ENCODE measurements at regions not wholly inside any gene's neighbourhood (a gene's known extent, or its start where the extent isn't known, plus 50 kb on each side); places are given as distances from the start of the nearest gene placed in this dataset.

- Mint-ChIP-seq H3K27ac (no peak overlapping the region), H3K9me3 (peaks cover 71% of the 10 kb centered on the region), H3K27me3 (ENCODE audit: low read depth) (peaks cover 6% of the 10 kb centered on the region; the same call in 1 of the 2 replicates), H3K4me3 (no peak overlapping the region), H3K36me3 (peaks cover 47% of the 10 kb centered on the region), H3K4me1 (no peaks in the 10 kb centered on the region)
- no peak for DNase-seq (ENCODE audit: low spot score)
- ChIA-PET POLR2A (no interaction called here), CTCF (no interaction called here)
- TF ChIP-seq NFYB (CRISPR knock-in tag; conservative IDR thresholded peaks at IDR 0.05; ENCODE audit: low read depth), result no peak
- no peak for TF ChIP-seq NR1H2 (CRISPR knock-in tag; IDR thresholded peaks at IDR 0.05)
- TF ChIP-seq TP53 (CRISPR knock-in tag; IDR thresholded peaks at IDR 0.05), result no peak
- no peak for TF ChIP-seq JAZF1 (CRISPR knock-in tag; IDR thresholded peaks at IDR 0.05)
- no peak for TF ChIP-seq CREM (CRISPR knock-in tag; IDR thresholded peaks at IDR 0.05)
- no peak for TF ChIP-seq ZNF416 (CRISPR knock-in tag; IDR thresholded peaks at IDR 0.05)
- no peak for TF ChIP-seq RELA (CRISPR knock-in tag; IDR thresholded peaks at IDR 0.05; ENCODE audit: borderline replicate concordance)
- no peak for TF ChIP-seq TEAD1 (CRISPR knock-in tag; IDR thresholded peaks at IDR 0.05)
- no peak for TF ChIP-seq ZNF232 (CRISPR knock-in tag; IDR thresholded peaks at IDR 0.05)
- TF ChIP-seq, protein P1, sequence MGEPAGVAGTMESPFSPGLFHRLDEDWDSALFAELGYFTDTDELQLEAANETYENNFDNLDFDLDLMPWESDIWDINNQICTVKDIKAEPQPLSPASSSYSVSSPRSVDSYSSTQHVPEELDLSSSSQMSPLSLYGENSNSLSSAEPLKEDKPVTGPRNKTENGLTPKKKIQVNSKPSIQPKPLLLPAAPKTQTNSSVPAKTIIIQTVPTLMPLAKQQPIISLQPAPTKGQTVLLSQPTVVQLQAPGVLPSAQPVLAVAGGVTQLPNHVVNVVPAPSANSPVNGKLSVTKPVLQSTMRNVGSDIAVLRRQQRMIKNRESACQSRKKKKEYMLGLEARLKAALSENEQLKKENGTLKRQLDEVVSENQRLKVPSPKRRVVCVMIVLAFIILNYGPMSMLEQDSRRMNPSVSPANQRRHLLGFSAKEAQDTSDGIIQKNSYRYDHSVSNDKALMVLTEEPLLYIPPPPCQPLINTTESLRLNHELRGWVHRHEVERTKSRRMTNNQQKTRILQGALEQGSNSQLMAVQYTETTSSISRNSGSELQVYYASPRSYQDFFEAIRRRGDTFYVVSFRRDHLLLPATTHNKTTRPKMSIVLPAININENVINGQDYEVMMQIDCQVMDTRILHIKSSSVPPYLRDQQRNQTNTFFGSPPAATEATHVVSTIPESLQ (CRISPR knock-in tag; IDR thresholded peaks at IDR 0.05), result no peak
- TF ChIP-seq OVOL2 (CRISPR knock-in tag; IDR thresholded peaks at IDR 0.05; ENCODE audit: borderline replicate concordance), result no peak
- no peak for TF ChIP-seq ZNF423 (CRISPR knock-in tag; IDR thresholded peaks at IDR 0.05)
- no peak for TF ChIP-seq SMAD4 (CRISPR knock-in tag; IDR thresholded peaks at IDR 0.05)
- no peak for ATAC-seq
Measured at GRCh38 chr11:37999171-37999570, 1401.1 kb upstream of the RAG2 start.

DNA sequence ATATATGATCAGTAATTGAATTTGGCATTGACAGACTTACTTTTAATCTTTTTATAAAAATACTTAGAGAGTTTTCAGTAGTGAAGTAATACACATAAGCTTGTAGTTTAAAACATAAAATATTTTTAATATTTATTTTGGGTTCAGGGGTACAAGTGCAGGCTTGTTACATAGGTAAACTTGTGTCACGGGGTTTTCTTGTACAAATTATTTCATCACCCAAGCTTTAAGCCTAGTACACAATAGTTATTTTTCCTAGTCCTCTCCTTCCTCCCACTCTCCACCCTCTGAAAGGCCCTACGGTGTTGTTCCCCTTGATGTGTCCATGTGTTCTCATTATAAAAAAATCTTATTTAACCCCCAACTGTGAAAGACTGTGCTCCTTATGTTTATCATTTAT, 1397.8 kb upstream of the RAG2 start:
- ChIA-PET CTCF (no interaction called here), POLR2A (no interaction called here)
- ATAC-seq (no peak), DNase-seq (ENCODE audit: low spot score) (no peak)
- no peak for TF ChIP-seq TEAD4 (CRISPR knock-in tag; IDR thresholded peaks at IDR 0.05)
- no peak for TF ChIP-seq ETV6 (CRISPR knock-in tag; IDR thresholded peaks at IDR 0.05)
- TF ChIP-seq, protein P2, sequence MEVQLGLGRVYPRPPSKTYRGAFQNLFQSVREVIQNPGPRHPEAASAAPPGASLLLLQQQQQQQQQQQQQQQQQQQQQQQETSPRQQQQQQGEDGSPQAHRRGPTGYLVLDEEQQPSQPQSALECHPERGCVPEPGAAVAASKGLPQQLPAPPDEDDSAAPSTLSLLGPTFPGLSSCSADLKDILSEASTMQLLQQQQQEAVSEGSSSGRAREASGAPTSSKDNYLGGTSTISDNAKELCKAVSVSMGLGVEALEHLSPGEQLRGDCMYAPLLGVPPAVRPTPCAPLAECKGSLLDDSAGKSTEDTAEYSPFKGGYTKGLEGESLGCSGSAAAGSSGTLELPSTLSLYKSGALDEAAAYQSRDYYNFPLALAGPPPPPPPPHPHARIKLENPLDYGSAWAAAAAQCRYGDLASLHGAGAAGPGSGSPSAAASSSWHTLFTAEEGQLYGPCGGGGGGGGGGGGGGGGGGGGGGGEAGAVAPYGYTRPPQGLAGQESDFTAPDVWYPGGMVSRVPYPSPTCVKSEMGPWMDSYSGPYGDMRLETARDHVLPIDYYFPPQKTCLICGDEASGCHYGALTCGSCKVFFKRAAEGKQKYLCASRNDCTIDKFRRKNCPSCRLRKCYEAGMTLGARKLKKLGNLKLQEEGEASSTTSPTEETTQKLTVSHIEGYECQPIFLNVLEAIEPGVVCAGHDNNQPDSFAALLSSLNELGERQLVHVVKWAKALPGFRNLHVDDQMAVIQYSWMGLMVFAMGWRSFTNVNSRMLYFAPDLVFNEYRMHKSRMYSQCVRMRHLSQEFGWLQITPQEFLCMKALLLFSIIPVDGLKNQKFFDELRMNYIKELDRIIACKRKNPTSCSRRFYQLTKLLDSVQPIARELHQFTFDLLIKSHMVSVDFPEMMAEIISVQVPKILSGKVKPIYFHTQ (CRISPR knock-in tag; IDR thresholded peaks at IDR 0.05), result no peak
- TF ChIP-seq PRRX2 (CRISPR knock-in tag; IDR thresholded peaks at IDR 0.05), result no peak
- TF ChIP-seq CDX4 (CRISPR knock-in tag; IDR thresholded peaks at IDR 0.05; ENCODE audit: borderline replicate concordance), result no peak
- TF ChIP-seq, protein P3, sequence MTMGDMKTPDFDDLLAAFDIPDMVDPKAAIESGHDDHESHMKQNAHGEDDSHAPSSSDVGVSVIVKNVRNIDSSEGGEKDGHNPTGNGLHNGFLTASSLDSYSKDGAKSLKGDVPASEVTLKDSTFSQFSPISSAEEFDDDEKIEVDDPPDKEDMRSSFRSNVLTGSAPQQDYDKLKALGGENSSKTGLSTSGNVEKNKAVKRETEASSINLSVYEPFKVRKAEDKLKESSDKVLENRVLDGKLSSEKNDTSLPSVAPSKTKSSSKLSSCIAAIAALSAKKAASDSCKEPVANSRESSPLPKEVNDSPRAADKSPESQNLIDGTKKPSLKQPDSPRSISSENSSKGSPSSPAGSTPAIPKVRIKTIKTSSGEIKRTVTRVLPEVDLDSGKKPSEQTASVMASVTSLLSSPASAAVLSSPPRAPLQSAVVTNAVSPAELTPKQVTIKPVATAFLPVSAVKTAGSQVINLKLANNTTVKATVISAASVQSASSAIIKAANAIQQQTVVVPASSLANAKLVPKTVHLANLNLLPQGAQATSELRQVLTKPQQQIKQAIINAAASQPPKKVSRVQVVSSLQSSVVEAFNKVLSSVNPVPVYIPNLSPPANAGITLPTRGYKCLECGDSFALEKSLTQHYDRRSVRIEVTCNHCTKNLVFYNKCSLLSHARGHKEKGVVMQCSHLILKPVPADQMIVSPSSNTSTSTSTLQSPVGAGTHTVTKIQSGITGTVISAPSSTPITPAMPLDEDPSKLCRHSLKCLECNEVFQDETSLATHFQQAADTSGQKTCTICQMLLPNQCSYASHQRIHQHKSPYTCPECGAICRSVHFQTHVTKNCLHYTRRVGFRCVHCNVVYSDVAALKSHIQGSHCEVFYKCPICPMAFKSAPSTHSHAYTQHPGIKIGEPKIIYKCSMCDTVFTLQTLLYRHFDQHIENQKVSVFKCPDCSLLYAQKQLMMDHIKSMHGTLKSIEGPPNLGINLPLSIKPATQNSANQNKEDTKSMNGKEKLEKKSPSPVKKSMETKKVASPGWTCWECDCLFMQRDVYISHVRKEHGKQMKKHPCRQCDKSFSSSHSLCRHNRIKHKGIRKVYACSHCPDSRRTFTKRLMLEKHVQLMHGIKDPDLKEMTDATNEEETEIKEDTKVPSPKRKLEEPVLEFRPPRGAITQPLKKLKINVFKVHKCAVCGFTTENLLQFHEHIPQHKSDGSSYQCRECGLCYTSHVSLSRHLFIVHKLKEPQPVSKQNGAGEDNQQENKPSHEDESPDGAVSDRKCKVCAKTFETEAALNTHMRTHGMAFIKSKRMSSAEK (CRISPR knock-in tag; IDR thresholded peaks at IDR 0.05; ENCODE audit: borderline replicate concordance), result no peak
- no peak for TF ChIP-seq ATF1 (CRISPR knock-in tag; IDR thresholded peaks at IDR 0.05)
- no peak for TF ChIP-seq MAX (CRISPR knock-in tag; IDR thresholded peaks at IDR 0.05)
- TF ChIP-seq JAZF1 (CRISPR knock-in tag; IDR thresholded peaks at IDR 0.05), result no peak
- no peak for TF ChIP-seq ZNF138 (CRISPR knock-in tag; conservative IDR thresholded peaks at IDR 0.05)
- no peaks in the 10 kb centered on the region for H3K27me3 Mint-ChIP-seq (ENCODE audit: low read depth)
- peaks cover 62% of the 10 kb centered on the region for H3K9me3 Mint-ChIP-seq
- H3K36me3 Mint-ChIP-seq, result peaks cover 39% of the 10 kb centered on the region
- H3K4me3 Mint-ChIP-seq, result no peak overlapping the region
- H3K4me1 Mint-ChIP-seq, result no peaks in the 10 kb centered on the region
- H3K27ac Mint-ChIP-seq, result no peak overlapping the region

Measured in WTC11 (cell line).